ENCODE measurements at regions not wholly inside any gene's neighbourhood (a gene's known extent, or its start where the extent isn't known, plus 50 kb on each side); places are given as distances from the start of the nearest gene placed in this dataset.

GRCh38 chr7:42392826-42393225 lies 155.8 kb upstream of the GLI3 start:
- TF ChIP-seq CTCF (IDR thresholded peaks at IDR 0.05) (no peak), POLR2A (IDR thresholded peaks at IDR 0.05) (no peak)

All from gastroesophageal sphincter (tissue), 3 donors.